ENCODE measurements at regions not wholly inside any gene's neighbourhood (a gene's known extent, or its start where the extent isn't known, plus 50 kb on each side); places are given as distances from the start of the nearest gene placed in this dataset.

DNA sequence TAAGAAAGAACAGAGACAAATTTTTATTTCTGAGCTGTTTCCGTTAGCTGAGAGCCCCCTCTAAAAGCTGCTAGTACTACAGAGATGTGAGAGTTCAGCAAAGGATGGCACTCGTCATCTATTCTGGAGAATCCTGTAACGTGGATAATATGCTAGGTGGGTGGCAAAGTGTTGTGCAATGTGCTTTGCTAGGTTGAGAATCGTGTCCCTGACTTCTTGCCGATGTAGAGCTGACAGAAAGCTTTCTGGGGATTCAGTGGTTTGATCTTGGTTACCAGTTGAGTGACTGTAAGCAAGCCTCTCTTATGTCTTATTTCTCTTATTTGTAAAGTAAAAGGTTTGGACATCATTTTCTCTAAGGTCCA is 298.3 kb upstream of the ACTBL2 start:
- TF ChIP-seq CTCF (IDR thresholded peaks at IDR 0.05) (no peak), POLR2A (IDR thresholded peaks at IDR 0.05) (no peak), POLR2AphosphoS5 (IDR thresholded peaks at IDR 0.05) (no peak)

All from breast epithelium (tissue), 3 donors.